GM23248 (cell line): ENCODE measurements at regions not wholly inside any gene's neighbourhood (a gene's known extent, or its start where the extent isn't known, plus 50 kb on each side); places are given as distances from the start of the nearest gene placed in this dataset.

Source experiments
- DNase-seq: peaks from one replicate; pipeline ENCODE4 v3.0.0-alpha.2; 2015
- H2AFZ ChIP-seq: fragments of 200-600 bp; sonication (generic); 2 replicates; pipeline ENCODE4 v1.6.1; 2016; ENCODE audit warnings: antibody characterized with exemption
- H3F3A ChIP-seq: fragments of 200-600 bp; sonication (generic); 2 replicates; pipeline ENCODE4 v1.6.1; 2016; ENCODE audit warnings: mild to moderate bottlenecking, antibody characterized with exemption, mixed run types; ENCODE audit not compliant: insufficient read depth
- H3K27ac ChIP-seq: fragments of 200-600 bp; sonication (generic); 2 replicates; pipeline ENCODE4 v1.5.1; 2016; ENCODE audit warnings: mild to moderate bottlenecking
- H3K27me3 ChIP-seq: fragments of 200-600 bp; sonication (generic); replicated peaks from 2 replicates; pipeline ENCODE4 v1.6.1; 2016; ENCODE audit warnings: mild to moderate bottlenecking; ENCODE audit not compliant: insufficient read depth
- H3K36me3 ChIP-seq: fragments of 200-600 bp; sonication (generic); 2 replicates; pipeline ENCODE4 v1.6.1; 2016; ENCODE audit warnings: low read depth, mild to moderate bottlenecking
- H3K4me1 ChIP-seq: fragments of 200-600 bp; sonication (generic); 2 replicates; pipeline ENCODE4 v1.6.1; 2016; ENCODE audit warnings: mild to moderate bottlenecking; ENCODE audit not compliant: insufficient read depth
- H3K4me2 ChIP-seq: fragments of 200-600 bp; sonication (generic); one replicate; pipeline ENCODE4 v1.6.1; 2016; ENCODE audit warnings: mild to moderate bottlenecking; ENCODE audit not compliant: unreplicated experiment
- H3K4me3 ChIP-seq: fragments of 200-600 bp; sonication (generic); 2 replicates; pipeline ENCODE4 v1.5.1; 2016; ENCODE audit warnings: mild to moderate bottlenecking
- H3K79me2 ChIP-seq: fragments of 200-600 bp; sonication (generic); 2 replicates; pipeline ENCODE4 v1.6.1; 2016; ENCODE audit warnings: mild to moderate bottlenecking; ENCODE audit not compliant: insufficient read depth
- H3K9ac ChIP-seq: fragments of 200-600 bp; sonication (generic); 2 replicates; pipeline ENCODE4 v1.6.1; 2016; ENCODE audit warnings: mild to moderate bottlenecking
- H3K9me2 ChIP-seq: fragments of 200-600 bp; sonication (generic); 2 replicates; pipeline ENCODE4 v1.6.1; 2016; ENCODE audit warnings: mixed run types, mild to moderate bottlenecking, moderate library complexity; ENCODE audit not compliant: insufficient read depth
- H3K9me3 ChIP-seq: fragments of 200-600 bp; sonication (generic); one replicate; pipeline ENCODE4 v1.6.1; 2017; ENCODE audit warnings: low read depth
- H4K20me1 ChIP-seq: fragments of 200-600 bp; sonication (generic); 2 replicates; pipeline ENCODE4 v1.6.0; 2016; ENCODE audit not compliant: insufficient read depth
- EZH2 ChIP-seq: fragments of 200-600 bp; sonication (generic); IDR thresholded peaks from 2 replicates; pipeline ENCODE4 v1.6.1; 2018; ENCODE audit warnings: antibody characterized with exemption, mild to moderate bottlenecking; ENCODE audit not compliant: insufficient read depth, poor library complexity, severe bottlenecking
- EZH2phosphoT487 ChIP-seq: fragments of 200-600 bp; sonication (generic); IDR thresholded peaks from 2 replicates; pipeline ENCODE4 v1.6.1; 2018; ENCODE audit warnings: antibody characterized with exemption, moderate library complexity, mild to moderate bottlenecking, low read depth; ENCODE audit not compliant: insufficient read depth
- WGBS, 2 experiments: methylation state at CpG; one replicate each; pipeline ENCODE4 v1.1.6; 2015 to 2017; ENCODE audit warnings: low lambda C conversion rate in 2 of 2, low coverage in 1 of 2; ENCODE audit errors: missing lambda C conversion rate in 2 of 2; 5-methylcytosine and 5-hydroxymethylcytosine counted together
- in situ Hi-C: fragments of 300-500 bp; cut with MboI; formaldehyde crosslinking; loops from 2 replicates; pipeline ENCODE4 v1.15.0; 2020

- WGBS, 2 experiments: 28 to 31% methylated on average over 3 of the region's 3 CpGs
- peaks cover 16% of the 10 kb centered on the region for H3K27me3 ChIP-seq
- H2AFZ ChIP-seq: no peak overlapping the region
- H3K4me1 ChIP-seq: no peaks in the 10 kb centered on the region
- no peak overlapping the region for H3K4me3 ChIP-seq
- H4K20me1 ChIP-seq: no peaks in the 10 kb centered on the region
- no peaks in the 10 kb centered on the region for H3F3A ChIP-seq
- no peak overlapping the region for H3K27ac ChIP-seq
- in situ Hi-C loops: loop anchor here (25.0 kb wide), 1 partner anchor 502 kb away; no protein-coding TSS in a partner anchor
- DNase-seq: peak; percentile 61
- no peaks in the 10 kb centered on the region for H3K79me2 ChIP-seq
- no peak overlapping the region for H3K4me2 ChIP-seq
- no peak overlapping the region for H3K9ac ChIP-seq
- no peak for TF ChIP-seq EZH2
- TF ChIP-seq EZH2phosphoT487: no peak
- H3K9me2 ChIP-seq: no peaks in the 10 kb centered on the region
- no peaks in the 10 kb centered on the region for H3K36me3 ChIP-seq
- H3K9me3 ChIP-seq: no peaks in the 10 kb centered on the region
Measured at GRCh38 chr4:142984871-142985585, 138.9 kb upstream of the INPP4B start.

GRCh38 chr4:143016171-143016570, 168.5 kb upstream of the USP38 start:
- Histone ChIP-seq H4K20me1 (no peaks in the 10 kb centered on the region), H3F3A (no peaks in the 10 kb centered on the region), H3K9ac (no peak overlapping the region), H3K36me3 (no peaks in the 10 kb centered on the region), H3K4me3 (no peak overlapping the region), H3K27ac (no peak overlapping the region), H3K9me2 (no peaks in the 10 kb centered on the region), H3K27me3 (no peaks in the 10 kb centered on the region; the same call in 1 of the 2 replicates), H3K4me2 (no peak overlapping the region), H2AFZ (no peak overlapping the region), H3K4me1 (no peaks in the 10 kb centered on the region), H3K79me2 (no peaks in the 10 kb centered on the region), H3K9me3 (no peaks in the 10 kb centered on the region)
- DNase-seq: no peak
- in situ Hi-C loops: no loop called here
- 28 to 29% methylated on average over 5 of the region's 5 CpGs for WGBS, 2 experiments
- no peak for TF ChIP-seq EZH2

GRCh38 chr4:143017210-143017609, 167.5 kb upstream of the USP38 start:
- no peaks in the 10 kb centered on the region for H4K20me1 ChIP-seq
- H3K4me1 ChIP-seq: no peaks in the 10 kb centered on the region
- no peak for DNase-seq
- H3K9ac ChIP-seq: no peak overlapping the region
- H3K79me2 ChIP-seq: no peaks in the 10 kb centered on the region
- in situ Hi-C loops: no loop called here
- H2AFZ ChIP-seq: no peak overlapping the region
- H3K9me2 ChIP-seq: no peaks in the 10 kb centered on the region
- H3K4me2 ChIP-seq: no peak overlapping the region
- 27 to 28% methylated on average over 3 of the region's 3 CpGs for WGBS, 2 experiments
- no peaks in the 10 kb centered on the region for H3F3A ChIP-seq
- H3K27me3 ChIP-seq: no peaks in the 10 kb centered on the region; the same call in 1 of the 2 replicates
- TF ChIP-seq EZH2phosphoT487: no peak
- no peak for TF ChIP-seq EZH2
- H3K27ac ChIP-seq: no peak overlapping the region
- no peaks in the 10 kb centered on the region for H3K9me3 ChIP-seq
- H3K36me3 ChIP-seq: no peaks in the 10 kb centered on the region
- no peak overlapping the region for H3K4me3 ChIP-seq

DNA sequence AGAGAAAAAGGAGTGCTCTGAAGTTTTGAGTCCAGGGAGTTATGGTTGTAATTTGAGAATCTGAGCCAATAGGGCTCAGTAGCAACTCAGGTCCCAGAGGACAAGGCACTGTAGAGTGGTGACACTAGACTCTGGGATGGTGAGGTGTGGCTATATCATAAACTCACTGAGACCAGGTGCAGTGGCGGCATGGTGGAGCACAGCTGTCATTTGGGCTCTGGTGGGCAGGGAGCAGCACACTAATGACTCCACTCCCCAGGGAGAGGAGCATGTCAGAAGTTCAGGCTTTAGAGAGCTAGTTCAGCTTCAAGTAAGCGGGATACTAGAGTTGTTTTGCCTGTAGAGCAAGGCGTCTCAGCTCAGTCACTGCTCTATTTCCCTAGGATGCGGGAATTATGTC, 165.4 kb upstream of the USP38 start:
- H3K9me2 ChIP-seq: no peaks in the 10 kb centered on the region
- no peaks in the 10 kb centered on the region for H4K20me1 ChIP-seq
- in situ Hi-C loops: no loop called here
- no peaks in the 10 kb centered on the region for H3K27me3 ChIP-seq
- no peaks in the 10 kb centered on the region for H3K79me2 ChIP-seq
- no peaks in the 10 kb centered on the region for H3K36me3 ChIP-seq
- no peak overlapping the region for H3K9ac ChIP-seq
- H3K27ac ChIP-seq: no peak overlapping the region
- no peaks in the 10 kb centered on the region for H3K9me3 ChIP-seq
- TF ChIP-seq EZH2: no peak
- TF ChIP-seq EZH2phosphoT487: no peak
- no peaks in the 10 kb centered on the region for H3F3A ChIP-seq
- no peaks in the 10 kb centered on the region for H3K4me1 ChIP-seq
- H2AFZ ChIP-seq: no peak overlapping the region
- no peak overlapping the region for H3K4me2 ChIP-seq
- 56 to 72% methylated on average over 1 to 4 of the region's 4 CpGs for WGBS, 2 experiments
- no peak overlapping the region for H3K4me3 ChIP-seq
- DNase-seq: no peak
